ENCODE measurements at regions not wholly inside any gene's neighbourhood (a gene's known extent, or its start where the extent isn't known, plus 50 kb on each side); places are given as distances from the start of the nearest gene placed in this dataset.

GRCh38 chr14:104467236-104467635 lies 112.3 kb upstream of the C14orf180 start:
- DNase-seq = no peak
- intact Hi-C loops (cut with DNase I; ENCODE audit: low total_unique reads) (no loop called here), in situ Hi-C loops (cut with MboI; ENCODE audit: low pct_ligation_motif_present in 1 of 4, low pct_unique_long_range_greater_than_20kb in 1 of 4, low sequenced_read_pairs in 3 of 4) (no loop called here)
- TF ChIP-seq EP300 (IDR thresholded peaks at IDR 0.05; ENCODE audit: low read depth) = no peak
- TF ChIP-seq CTCF (IDR thresholded peaks at IDR 0.05) = no peak
- no peak for TF ChIP-seq POLR2A (IDR thresholded peaks at IDR 0.05)
- no peak for TF ChIP-seq POLR2AphosphoS5 (IDR thresholded peaks at IDR 0.05)
- no peaks in the 10 kb centered on the region for H3K36me3 ChIP-seq
- peaks cover 24% of the 10 kb centered on the region for H3K27me3 ChIP-seq
- no peaks in the 10 kb centered on the region for H3K4me1 ChIP-seq
- 78 to 94% methylated on average over 3 to 5 of the region's 5 CpGs for WGBS, 2 donors (ENCODE audit: low coverage in 1 of 2)
- no peak overlapping the region for H3K27ac ChIP-seq
- no peaks in the 10 kb centered on the region for H3K9me3 ChIP-seq
- no peak overlapping the region for H3K4me3 ChIP-seq

- Histone ChIP-seq H3K27ac (no peak overlapping the region), H3K27me3 (peaks cover 21% of the 10 kb centered on the region), H3K4me3 (no peak overlapping the region), H3K36me3 (no peaks in the 10 kb centered on the region), H3K9me3 (no peaks in the 10 kb centered on the region), H3K4me1 (no peaks in the 10 kb centered on the region)
- DNase-seq = no peak
- in situ Hi-C loops (cut with MboI; ENCODE audit: low pct_ligation_motif_present in 1 of 4, low pct_unique_long_range_greater_than_20kb in 1 of 4, low sequenced_read_pairs in 3 of 4) (no loop called here), intact Hi-C loops (cut with DNase I; ENCODE audit: low total_unique reads) (no loop called here)
- no peak for TF ChIP-seq POLR2AphosphoS5 (IDR thresholded peaks at IDR 0.05)
- no peak for TF ChIP-seq EP300 (IDR thresholded peaks at IDR 0.05; ENCODE audit: low read depth)
- TF ChIP-seq CTCF (IDR thresholded peaks at IDR 0.05) = no peak
- no peak for TF ChIP-seq POLR2A (IDR thresholded peaks at IDR 0.05)
- 91% methylated on average over 7 of the region's 7 CpGs; no CpG with 5 or more reads in 1 of the 2 donors for WGBS, 2 donors (ENCODE audit: low coverage in 1 of 2)
Measured at GRCh38 chr14:104467641-104468040, 111.9 kb upstream of the C14orf180 start.

DNA sequence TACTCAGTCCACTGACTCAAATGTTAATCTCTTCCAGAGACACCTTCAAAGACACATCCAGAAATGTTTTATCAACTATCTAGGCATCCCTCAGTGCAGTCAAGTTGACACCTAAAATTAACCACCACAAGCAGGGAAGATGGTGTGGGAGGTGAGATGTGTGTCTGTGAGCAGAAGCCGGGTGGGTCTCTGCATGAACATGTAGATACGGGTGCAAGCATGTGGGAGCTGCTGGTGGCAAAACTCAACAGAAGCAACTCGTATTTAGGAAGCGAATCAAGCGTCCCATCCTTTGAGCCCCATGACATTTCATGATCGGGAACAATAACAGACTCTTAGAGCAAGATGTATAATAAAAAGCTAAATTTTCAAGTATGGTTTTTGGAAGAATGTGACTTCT lies 110.0 kb upstream of the C14orf180 start:
- no peak for DNase-seq
- intact Hi-C loops (cut with DNase I; ENCODE audit: low total_unique reads) (no loop called here), in situ Hi-C loops (cut with MboI; ENCODE audit: low pct_ligation_motif_present in 1 of 4, low pct_unique_long_range_greater_than_20kb in 1 of 4, low sequenced_read_pairs in 3 of 4) (no loop called here)
- peaks cover 3% of the 10 kb centered on the region for H3K27me3 ChIP-seq
- no peaks in the 10 kb centered on the region for H3K9me3 ChIP-seq
- H3K4me1 ChIP-seq = no peaks in the 10 kb centered on the region
- 80 to 83% methylated on average over 5 to 6 of the region's 6 CpGs for WGBS, 2 donors (ENCODE audit: low coverage in 1 of 2)
- H3K36me3 ChIP-seq = no peaks in the 10 kb centered on the region
- H3K27ac ChIP-seq = no peak overlapping the region
- TF ChIP-seq POLR2AphosphoS5 (IDR thresholded peaks at IDR 0.05) (no peak), CTCF (IDR thresholded peaks at IDR 0.05) (no peak), POLR2A (IDR thresholded peaks at IDR 0.05) (no peak)
- H3K4me3 ChIP-seq = no peak overlapping the region

GRCh38 chr14:104470588-104470987 lies 109.0 kb upstream of the C14orf180 start:
- in situ Hi-C loops (cut with MboI; ENCODE audit: low pct_ligation_motif_present in 1 of 4, low pct_unique_long_range_greater_than_20kb in 1 of 4, low sequenced_read_pairs in 3 of 4) (no loop called here), intact Hi-C loops (cut with DNase I; ENCODE audit: low total_unique reads) (no loop called here)
- Histone ChIP-seq H3K27me3 (no peaks in the 10 kb centered on the region), H3K36me3 (no peaks in the 10 kb centered on the region), H3K4me1 (no peaks in the 10 kb centered on the region), H3K9me3 (no peaks in the 10 kb centered on the region), H3K4me3 (no peak overlapping the region), H3K27ac (no peak overlapping the region)
- DNase-seq = no peak
- no peak for TF ChIP-seq POLR2AphosphoS5 (IDR thresholded peaks at IDR 0.05)
- TF ChIP-seq POLR2A (IDR thresholded peaks at IDR 0.05) = no peak
- no peak for TF ChIP-seq CTCF (IDR thresholded peaks at IDR 0.05)
- TF ChIP-seq EP300 (IDR thresholded peaks at IDR 0.05; ENCODE audit: low read depth) = no peak
- 86 to 88% methylated on average over 3 to 15 of the region's 15 CpGs for WGBS, 2 donors (ENCODE audit: low coverage in 1 of 2)
